ENCODE measurements at regions not wholly inside any gene's neighbourhood (a gene's known extent, or its start where the extent isn't known, plus 50 kb on each side); places are given as distances from the start of the nearest gene placed in this dataset.

- TF ChIP-seq CTCF (IDR thresholded peaks at IDR 0.05; ENCODE audit: control extremely low read depth in 1 of 3, insufficient read depth in 1 of 3, low read depth in 1 of 3, low read length in 3 of 3), result no peak
- TF ChIP-seq TEAD4 (IDR thresholded peaks at IDR 0.05; ENCODE audit: low read depth, low read length), result no peak
- TF ChIP-seq SP1 (IDR thresholded peaks at IDR 0.05; ENCODE audit: low read depth, low read length), result no peak
- TF ChIP-seq BCL11A (IDR thresholded peaks at IDR 0.05; ENCODE audit: low read depth in 2 of 2, low read length in 2 of 2), result no peak
- TF ChIP-seq ASH2L (IDR thresholded peaks at IDR 0.05; ENCODE audit: low read length), result no peak
- no peak for TF ChIP-seq EP300 (IDR thresholded peaks at IDR 0.05; ENCODE audit: borderline replicate concordance in 1 of 2, low read depth in 2 of 2, low read length in 2 of 2)
- TF ChIP-seq MAFK (IDR thresholded peaks at IDR 0.05; ENCODE audit: low read depth, low read length), result no peak
- TF ChIP-seq JUND (IDR thresholded peaks at IDR 0.05; ENCODE audit: low read length), result no peak
- no peak for TF ChIP-seq CHD7 (IDR thresholded peaks at IDR 0.05; ENCODE audit: insufficient replicate concordance, low read length)
Measured at GRCh38 chr12:30835216-30835615, 80.5 kb upstream of the CAPRIN2 start.
